Ramos (cell line): ENCODE measurements at regions not wholly inside any gene's neighbourhood (a gene's known extent, or its start where the extent isn't known, plus 50 kb on each side); places are given as distances from the start of the nearest gene placed in this dataset.

Experiments
- in situ Hi-C: fragments of 300-500 bp; cut with MboI; formaldehyde crosslinking; loops from one replicate; pipeline ENCODE4 v1.14.3; 2022; ENCODE audit warnings: low sequenced_read_pairs; ENCODE audit not compliant: unreplicated experiment

DNA sequence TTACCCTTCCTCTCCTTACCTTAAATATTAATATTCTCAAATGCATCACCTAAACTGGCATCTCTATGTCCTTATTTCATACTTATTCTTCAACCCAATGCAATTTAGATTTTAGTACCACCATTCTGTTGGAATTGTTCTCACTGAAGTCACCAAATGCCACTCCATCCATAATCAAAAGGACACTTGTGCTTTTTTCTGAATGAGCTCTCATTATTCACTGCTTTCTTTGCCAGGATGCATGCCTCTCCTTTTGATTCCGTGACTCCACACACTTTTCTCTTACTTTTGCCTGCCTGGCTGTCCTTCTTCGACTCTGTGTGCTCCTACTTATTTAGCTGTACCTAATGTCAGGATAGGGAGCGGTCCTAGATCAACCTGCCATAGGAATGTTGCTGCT lies 633.1 kb upstream of the BOD1L1 start:
- in situ Hi-C loops: no loop called here

DNA sequence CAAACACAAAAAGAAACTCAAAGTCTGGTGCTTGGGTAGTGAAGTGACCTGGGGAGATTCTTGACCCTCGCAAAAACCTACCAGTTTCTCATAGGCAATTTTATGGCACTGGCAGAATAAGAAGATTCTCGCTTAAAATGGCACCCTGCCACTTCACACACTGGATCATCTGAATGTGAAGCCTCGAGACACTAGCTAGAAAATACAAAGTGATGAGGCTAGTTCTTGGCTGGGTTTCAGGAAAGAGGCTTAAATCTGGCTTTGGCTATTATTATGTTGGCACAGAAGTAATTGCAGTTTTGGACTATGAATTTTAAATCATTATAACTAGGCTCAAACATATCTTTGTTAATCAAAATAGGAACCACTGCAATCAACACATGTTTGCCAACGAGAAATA lies 634.7 kb upstream of the BOD1L1 start:
- in situ Hi-C loops: no loop called here

DNA sequence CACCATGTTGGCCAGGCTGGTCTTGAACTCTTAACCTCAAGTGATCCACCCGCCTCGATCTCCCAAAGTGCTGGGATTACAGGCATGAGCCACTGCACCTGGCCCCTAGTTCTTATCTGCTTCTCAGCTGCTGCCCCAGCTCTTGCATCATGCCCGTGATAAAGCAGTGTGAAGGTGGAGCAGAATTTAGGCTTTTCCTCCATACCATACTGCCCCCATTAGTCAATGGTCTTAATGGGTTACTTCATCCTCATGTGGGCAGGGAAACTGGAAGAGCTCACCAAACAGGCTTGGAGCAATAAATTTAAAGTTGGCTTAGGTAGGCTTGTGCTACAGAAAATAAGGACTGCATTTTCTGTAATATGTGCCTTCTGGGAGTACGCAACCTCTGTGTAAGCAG lies 636.9 kb upstream of the BOD1L1 start:
- in situ Hi-C loops: no loop called here

DNA sequence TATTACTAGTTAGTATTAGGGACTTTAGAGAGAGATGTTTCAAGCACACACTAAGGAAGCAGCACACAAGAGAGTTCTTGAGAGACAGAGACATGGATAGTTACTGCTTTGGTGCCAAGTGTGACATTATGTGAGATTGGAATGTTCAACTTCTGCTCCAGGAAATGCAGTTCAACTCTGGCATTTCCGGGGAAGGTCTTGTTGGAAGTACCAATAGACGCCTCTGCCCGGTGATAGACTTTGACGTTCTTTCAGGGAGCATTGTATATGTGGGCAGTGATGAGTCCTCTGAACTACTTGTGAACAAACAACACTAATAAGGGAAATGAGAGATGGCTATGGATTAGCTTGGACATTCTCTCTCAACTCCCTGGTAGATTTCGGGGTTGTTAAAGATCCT lies 638.1 kb upstream of the BOD1L1 start:
- in situ Hi-C loops: no loop called here

DNA sequence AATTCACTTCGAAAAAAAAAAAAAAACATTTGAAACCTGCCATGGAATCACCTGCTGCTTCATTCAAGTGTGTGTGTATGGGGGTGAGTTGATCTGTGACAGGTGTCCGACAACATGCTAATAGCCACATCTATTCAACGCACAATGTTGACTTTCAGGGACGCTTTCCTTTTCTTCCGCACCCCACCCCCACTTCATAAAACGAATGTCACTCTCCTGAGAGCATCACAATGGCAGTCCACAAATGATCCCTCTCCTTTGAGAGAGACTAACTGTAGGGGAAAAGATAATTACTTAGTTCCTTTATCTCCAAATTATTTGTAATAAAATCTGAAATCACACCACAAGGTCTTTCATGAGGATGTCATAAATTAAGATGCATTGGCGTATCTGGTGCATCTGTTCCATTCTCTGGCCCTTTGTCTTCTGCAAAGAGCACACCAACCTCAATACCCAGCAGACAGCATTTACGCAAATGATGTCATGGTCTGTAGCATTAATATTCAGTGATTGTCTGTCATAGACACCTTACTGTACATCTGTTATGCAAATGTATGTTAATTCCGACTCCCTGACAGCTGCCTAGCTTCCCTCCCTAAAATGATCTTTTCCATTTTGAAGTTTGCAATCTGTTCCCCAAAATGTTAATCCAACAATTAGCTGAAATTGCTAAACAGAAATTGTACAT lies 640.0 kb upstream of the BOD1L1 start:
- in situ Hi-C loops: no loop called here

DNA sequence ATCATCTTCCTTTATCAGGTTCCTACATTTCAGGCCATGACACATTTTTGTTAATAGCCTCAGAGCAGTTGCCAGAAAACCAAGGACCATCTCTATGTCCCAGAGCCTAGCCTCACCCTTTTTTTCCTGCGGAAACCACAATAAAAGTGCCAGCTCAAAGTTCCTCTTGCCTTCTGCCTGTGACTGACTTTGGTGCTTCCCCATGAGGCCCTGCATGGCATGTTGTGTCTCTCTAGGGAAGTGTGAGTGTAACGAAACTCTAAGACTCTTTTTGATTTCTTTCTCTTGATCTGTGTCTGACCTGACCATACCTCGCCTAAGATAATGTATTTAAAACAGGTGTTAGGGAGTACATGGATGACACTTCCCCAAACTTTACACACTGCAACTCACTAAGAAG lies 642.3 kb upstream of the BOD1L1 start:
- in situ Hi-C loops: no loop called here

DNA sequence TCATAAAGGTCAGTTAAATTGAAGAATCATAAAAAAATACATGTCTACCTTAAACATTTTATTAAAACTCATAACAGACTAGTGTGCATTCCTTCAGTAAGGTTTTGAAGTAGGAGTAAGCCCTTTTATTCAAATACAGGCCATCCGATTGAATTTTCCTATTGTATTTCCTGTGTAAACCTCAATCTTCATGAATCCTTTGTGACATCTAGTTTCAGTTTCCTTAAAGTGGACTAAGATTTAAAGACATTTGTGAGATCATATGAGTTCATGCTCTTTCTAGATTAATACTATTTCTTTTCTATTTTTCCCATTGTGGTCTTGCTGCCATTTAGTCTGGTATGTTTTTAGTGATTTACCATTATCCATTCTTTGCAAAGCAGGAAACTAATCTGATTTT lies 644.7 kb upstream of the BOD1L1 start:
- in situ Hi-C loops: no loop called here

DNA sequence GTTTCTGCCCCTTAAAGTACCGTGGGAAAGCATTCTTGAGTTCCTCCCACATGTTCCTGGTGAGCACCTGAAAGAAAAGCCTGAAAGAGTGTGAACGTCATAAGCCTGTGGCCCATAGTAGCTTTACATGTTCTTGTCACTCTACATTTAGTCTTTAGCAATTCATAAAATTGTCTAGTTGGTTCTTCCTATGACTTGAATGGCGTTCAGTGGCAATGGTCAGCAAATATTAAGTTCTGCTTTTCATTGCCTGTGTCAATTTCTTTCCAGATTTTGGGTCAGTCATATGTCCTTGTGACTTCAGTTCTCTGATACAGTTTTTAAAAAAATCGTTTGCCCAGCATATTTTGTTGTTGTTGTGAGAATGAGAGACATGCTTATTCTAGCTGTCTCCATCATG lies 650.0 kb upstream of the BOD1L1 start:
- in situ Hi-C loops: no loop called here

DNA sequence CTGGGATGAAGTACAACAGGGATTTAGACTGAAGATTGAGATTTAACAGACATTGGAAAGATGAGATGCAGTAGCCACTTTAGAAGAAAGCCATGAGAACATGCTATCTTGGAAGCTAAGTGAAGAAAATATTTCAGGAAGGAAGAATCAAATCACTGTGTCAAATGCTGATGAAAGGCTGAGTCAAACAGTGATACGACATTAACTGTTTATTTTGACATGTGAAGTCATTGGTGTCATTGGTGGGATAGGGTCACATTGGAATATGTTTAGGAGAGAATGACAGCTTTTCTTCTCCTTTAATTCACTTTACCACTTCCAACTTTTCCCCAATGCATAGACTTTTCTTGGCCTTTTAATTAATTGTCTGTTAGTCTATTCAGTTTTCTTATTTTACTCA lies 653.0 kb upstream of the BOD1L1 start:
- in situ Hi-C loops: no loop called here

DNA sequence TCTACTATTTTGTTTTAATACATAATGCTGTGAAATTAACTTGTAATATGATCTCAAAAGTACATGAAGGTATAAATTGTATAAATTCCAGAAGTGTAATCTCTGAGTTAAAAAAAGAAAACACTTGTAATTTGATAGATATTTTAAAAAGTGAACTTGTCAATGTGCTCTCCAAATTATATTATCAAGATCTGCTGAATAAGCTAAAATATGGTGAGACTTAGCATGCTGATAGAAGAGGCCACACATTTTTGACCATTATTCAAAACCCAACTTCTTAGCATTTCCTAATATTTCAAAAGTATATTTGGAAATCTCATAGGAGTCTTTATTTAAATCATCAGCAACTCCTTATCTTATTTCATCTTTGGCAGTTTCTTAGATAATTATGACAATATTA lies 657.1 kb upstream of the BOD1L1 start:
- in situ Hi-C loops: no loop called here

DNA sequence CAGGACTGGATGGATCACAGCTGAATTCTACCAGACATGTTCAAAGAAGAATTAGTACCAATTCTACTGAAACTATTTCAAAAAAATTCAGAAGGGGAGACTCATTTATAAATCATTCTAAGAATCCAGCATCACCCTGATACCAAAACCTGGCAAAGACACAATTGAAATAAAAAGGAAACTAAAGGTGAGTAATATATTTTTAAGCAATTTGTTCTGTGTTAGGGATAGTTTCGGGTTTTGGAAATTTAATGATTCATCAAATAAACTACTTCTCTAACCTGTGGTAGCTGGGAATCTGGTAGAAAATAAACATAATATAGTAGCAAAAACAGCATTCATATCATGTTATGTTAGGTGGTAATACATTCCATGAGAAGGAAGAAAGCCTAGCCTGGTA lies 662.2 kb upstream of the BOD1L1 start:
- in situ Hi-C loops: no loop called here

DNA sequence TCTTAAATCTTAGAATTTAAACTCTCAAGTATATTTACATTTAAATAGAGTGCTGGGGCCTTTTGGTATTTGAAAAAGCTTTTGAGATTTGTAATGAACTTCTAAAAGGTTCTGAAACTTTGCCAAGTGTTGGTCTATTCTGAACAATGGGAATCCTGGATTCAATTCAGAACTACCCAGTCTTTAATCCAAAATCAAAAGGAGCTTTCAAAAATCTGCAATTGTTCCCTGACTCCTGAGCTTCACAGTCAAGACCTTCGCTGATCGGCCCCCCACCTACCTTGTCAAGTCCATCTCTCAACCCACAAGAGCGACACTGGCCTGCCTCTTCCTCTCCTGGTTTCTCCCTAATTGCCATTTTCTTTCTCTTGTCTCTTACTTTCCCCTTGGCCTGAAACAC lies 666.1 kb upstream of the BOD1L1 start:
- in situ Hi-C loops: no loop called here

DNA sequence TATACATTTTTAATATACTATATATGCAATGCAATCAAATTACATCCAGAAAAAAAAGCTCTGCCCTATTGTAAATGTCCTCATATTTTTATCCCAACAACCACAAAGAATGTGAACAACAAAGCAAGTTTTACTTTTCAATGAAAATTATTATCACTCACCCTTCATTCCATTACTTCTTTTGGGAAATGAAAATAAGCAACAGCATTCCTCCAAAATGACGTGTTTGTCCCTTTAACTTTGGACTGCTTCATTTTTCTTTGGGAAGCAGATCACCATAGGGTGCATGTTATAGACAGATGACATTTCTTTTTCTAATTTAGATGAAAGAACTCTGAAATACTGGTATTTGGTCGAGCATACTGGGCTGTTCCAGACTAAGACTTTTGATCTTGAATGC lies 667.1 kb upstream of the BOD1L1 start:
- in situ Hi-C loops: no loop called here

DNA sequence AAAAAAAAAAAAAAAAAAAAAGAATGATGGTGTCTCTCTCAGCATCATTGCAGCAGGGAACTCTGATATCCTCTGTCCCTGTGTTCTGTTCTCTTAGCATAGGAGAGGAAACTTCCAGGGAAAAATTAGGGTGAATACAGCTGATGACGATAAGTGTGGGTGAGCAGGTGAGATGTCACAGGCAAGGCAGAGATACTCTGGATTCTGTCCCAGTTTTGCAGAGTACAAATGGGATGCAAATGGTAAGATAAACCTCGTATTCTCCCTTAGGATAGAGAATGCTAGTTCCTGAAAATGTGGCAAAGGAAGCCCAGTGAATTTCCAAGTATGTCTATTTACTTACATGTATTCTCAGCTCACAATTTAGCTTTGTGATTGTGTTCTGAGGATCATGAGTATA lies 671.6 kb upstream of the BOD1L1 start:
- in situ Hi-C loops: no loop called here

DNA sequence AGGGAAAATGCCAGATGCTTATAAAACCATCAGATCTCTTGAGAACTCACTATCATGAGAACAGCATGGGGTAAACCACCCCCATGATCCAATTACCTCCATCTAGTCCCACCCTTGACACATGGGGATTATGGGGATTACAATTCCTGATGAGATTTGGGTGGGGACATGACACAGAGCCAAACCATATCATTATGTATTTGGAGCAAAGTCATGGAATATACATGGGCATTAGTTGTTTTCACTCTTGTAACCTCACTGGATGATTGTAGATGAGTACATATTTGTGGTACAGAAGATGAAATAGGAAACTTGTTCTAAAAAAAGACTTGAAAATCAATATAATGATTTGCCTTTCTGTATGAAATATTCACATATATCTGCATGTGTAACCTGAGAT lies 674.5 kb upstream of the BOD1L1 start:
- in situ Hi-C loops: no loop called here

DNA sequence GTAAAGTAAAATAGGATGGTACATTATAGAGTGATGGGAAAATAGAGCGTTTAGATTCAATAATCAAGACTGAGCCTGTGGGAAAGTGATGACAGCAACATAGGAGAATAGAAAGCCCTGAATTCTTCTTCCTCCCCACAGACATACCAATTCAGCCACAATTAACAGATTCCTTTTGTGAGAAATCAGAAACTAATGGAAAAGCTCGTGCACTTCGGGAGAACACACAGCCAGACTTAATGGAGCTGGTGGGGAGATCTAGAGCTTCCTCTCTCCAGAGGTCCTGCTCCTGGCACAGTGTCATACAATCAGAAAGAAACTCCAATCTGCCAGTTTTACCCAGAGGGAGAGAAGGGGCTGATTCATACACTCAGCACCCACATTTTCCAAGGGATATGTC lies 676.3 kb upstream of the BOD1L1 start:
- in situ Hi-C loops: no loop called here

DNA sequence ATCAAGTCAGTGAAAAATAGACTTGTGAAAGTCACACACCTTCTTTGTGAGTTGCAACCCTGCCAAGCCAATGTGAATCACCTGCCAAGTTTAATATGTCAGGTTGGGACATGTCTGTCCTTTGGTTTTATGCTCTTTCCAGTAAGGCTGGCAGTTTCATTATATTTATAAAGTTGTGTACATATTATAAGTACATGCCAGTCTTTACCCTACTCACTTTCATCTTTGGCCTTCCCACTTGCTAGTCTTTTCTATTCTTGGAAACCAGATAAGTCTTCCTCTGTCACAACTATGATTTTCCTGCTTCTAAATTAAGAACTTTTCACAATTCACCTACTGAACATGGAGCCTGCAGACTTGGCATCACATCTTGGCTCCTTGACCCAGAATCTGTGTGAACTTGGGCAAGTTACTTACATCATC lies 680.7 kb upstream of the BOD1L1 start:
- in situ Hi-C loops: no loop called here

DNA sequence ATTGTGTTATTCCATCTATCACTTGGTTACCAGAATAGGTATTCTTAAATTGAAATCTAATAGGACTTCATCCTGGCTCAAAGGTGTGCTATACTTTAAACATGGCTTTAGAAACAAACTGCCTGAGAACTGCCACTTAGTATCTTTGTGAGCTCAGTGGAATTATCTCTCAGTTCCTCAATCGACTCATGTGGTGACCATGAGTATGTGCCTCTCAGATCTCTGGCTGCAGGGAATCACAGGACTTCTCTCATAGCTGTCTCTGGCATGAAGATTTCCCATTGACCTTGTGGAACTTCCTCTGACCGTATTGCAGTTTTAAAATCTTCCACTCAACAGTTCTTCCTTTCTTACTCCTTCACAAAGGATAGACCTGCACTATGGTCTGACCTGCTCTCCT lies 681.9 kb upstream of the BOD1L1 start:
- in situ Hi-C loops: no loop called here

DNA sequence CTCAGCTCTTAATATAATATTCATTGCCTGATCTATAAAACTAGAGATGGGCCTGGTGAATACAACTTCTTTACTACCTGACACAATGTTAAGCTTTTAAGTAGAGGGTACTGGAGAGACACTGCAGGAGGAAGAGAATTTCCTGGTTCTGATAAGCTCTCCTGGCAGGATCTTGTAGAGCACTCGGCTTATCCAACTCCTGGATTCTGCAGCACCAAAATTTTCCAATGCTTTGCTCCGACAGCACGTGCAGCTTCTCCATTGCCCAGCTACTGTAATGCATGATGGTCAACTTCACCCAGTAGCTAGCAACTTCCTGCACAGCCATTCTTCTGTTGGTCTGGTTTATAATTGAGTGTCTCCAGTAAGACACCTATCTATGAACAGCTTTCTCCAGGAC lies 686.2 kb upstream of the BOD1L1 start:
- in situ Hi-C loops: no loop called here

DNA sequence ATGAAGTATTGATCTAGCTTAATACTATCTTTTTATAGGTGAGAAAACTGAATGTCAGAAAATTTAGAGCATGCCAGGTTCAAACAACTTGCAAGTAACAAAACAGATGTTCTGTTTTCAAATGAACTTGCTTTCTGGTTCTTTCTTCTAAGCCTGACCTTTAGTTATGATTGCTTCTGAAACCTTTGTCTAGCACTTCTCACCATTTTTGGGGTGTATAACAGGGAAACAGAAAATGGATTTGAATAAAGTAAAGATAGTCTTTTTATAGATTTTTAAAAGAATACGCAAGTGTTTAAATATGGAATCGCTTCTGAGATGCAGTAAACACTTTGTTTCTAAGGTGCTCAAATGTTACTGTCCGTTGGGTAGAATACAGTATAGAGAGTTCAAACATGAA lies 687.2 kb upstream of the CPEB2 start:
- in situ Hi-C loops: no loop called here

DNA sequence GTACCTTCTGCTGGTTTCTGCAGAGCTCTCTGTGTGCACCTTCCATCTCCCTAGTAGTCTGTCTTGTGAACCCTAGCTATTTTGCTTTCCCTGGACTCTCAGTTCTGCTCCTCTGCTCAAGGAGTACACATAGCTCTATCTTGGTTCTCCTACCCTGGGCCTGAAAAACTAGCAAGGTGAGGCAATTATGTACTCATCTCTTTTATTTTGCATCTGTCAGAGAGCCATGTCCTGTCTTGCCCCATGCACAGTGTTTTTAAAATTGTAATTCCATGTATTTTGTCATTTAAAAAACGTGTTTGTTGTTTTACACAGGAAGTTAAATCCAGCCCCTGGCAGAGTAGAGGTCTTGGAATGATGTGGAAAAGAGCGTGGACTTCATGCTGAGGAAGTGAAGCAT lies 684.9 kb upstream of the CPEB2 start:
- in situ Hi-C loops: no loop called here

DNA sequence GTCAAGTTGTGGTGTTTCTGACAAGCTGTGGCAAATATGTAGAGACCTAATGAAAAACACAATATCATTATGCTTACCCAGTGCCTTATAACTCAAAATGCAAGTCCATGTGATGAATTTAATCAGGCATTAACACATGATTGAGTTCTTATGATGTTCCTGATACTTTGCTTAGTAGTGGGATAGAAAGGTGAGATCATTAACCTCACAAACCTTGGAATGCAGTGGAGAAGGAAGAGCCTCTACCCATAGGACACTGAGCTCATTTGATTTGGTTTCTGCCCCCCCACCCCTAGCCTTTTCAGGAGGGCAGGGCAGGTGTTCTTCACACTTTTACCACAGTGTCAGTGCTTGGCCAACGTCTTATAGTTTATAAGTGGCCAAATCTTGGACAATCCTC lies 683.6 kb upstream of the CPEB2 start:
- in situ Hi-C loops: no loop called here

DNA sequence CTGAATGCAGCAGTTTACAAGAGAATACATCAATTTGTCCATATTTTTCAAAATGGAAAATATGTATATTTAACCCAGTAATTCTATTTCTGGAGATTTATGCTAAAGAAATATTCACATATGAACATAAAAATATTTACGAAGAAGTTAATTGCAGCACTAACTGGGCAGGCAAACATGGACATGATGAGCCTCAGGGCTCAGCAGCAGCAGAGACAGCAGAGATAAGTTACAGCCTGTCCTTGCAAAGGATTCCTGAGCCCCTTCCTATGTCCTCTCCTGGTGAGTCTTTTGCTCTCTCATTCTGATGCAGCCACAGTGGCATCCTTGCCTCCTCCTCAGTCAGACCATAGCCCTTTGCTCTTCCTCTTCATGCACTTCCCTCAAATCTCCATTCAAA lies 680.6 kb upstream of the CPEB2 start:
- in situ Hi-C loops: no loop called here
